Ishikawa (cell line): ENCODE measurements at regions not wholly inside any gene's neighbourhood (a gene's known extent, or its start where the extent isn't known, plus 50 kb on each side); places are given as distances from the start of the nearest gene placed in this dataset.

Experiments used
- CEBPB ChIP-seq: IDR thresholded peaks from 2 replicates; pipeline ENCODE4 v1.6.1; 2012
- CREB1 ChIP-seq: IDR thresholded peaks from 2 replicates; pipeline ENCODE4 v1.6.1; 2012; ENCODE audit warnings: low read depth
- EGR1 ChIP-seq: IDR thresholded peaks from 2 replicates; pipeline ENCODE4 v1.6.1; 2012
- EP300 ChIP-seq: IDR thresholded peaks from 2 replicates; pipeline ENCODE4 v1.6.1; 2012; ENCODE audit warnings: borderline replicate concordance
- FOXM1 ChIP-seq: IDR thresholded peaks from 2 replicates; pipeline ENCODE4 v1.6.1; 2012; ENCODE audit warnings: low read depth, borderline replicate concordance
- MAX ChIP-seq: IDR thresholded peaks from 2 replicates; pipeline ENCODE4 v1.6.1; 2012
- NFIC ChIP-seq: IDR thresholded peaks from 2 replicates; pipeline ENCODE4 v1.6.1; 2012
- RAD21 ChIP-seq: IDR thresholded peaks from 2 replicates; pipeline ENCODE4 v1.6.1; 2012; ENCODE audit warnings: low read depth
- REST ChIP-seq: IDR thresholded peaks from 2 replicates; pipeline ENCODE4 v1.6.1; 2012; ENCODE audit warnings: low read depth, mild to moderate bottlenecking
- TAF1 ChIP-seq: IDR thresholded peaks from 2 replicates; pipeline ENCODE4 v1.6.1; 2012; ENCODE audit warnings: low read depth, mild to moderate bottlenecking
- TCF12 ChIP-seq: IDR thresholded peaks from 2 replicates; pipeline ENCODE4 v1.6.1; 2012; ENCODE audit warnings: low read depth
- TEAD4 ChIP-seq: IDR thresholded peaks from 2 replicates; pipeline ENCODE4 v1.6.1; 2012
- USF1 ChIP-seq: IDR thresholded peaks from 2 replicates; pipeline ENCODE4 v1.6.1; 2012
- YY1 ChIP-seq: IDR thresholded peaks from 2 replicates; pipeline ENCODE4 v1.6.1; 2012; ENCODE audit warnings: low read depth
- ZBTB7A ChIP-seq: IDR thresholded peaks from 2 replicates; pipeline ENCODE4 v1.6.1; 2012; ENCODE audit warnings: low read depth

GRCh38 chr9:31174681-31175080 lies 1209.8 kb upstream of the ACO1 start:
- TF ChIP-seq CEBPB (no peak), TEAD4 (no peak), CREB1 (no peak), EP300 (no peak), REST (no peak), TCF12 (no peak), EGR1 (no peak), ZBTB7A (no peak)

- TF ChIP-seq ZBTB7A (no peak), TEAD4 (no peak), YY1 (no peak), CEBPB (no peak)
These were observed 1200.6 kb upstream of the ACO1 start for GRCh38 chr9:31183866-31184265.

- no peak for TF ChIP-seq RAD21
- TF ChIP-seq CREB1 = no peak
- TF ChIP-seq CEBPB = no peak
- no peak for TF ChIP-seq EGR1
- TF ChIP-seq TEAD4 = no peak
- TF ChIP-seq NFIC = no peak
- no peak for TF ChIP-seq USF1
- TF ChIP-seq ZBTB7A = no peak
- no peak for TF ChIP-seq EP300
- no peak for TF ChIP-seq TAF1
These were observed 1198.6 kb upstream of the ACO1 start for GRCh38 chr9:31185831-31186230.

GRCh38 chr9:31188496-31188895 lies 1195.9 kb upstream of the ACO1 start:
- TF ChIP-seq ZBTB7A (no peak), RAD21 (no peak), CREB1 (no peak), YY1 (no peak), EGR1 (no peak)

GRCh38 chr9:31210978-31211570 lies 1173.4 kb upstream of the ACO1 start:
- no peak for TF ChIP-seq ZBTB7A
- no peak for TF ChIP-seq TEAD4
- TF ChIP-seq MAX = no peak
- no peak for TF ChIP-seq YY1
- no peak for TF ChIP-seq CEBPB
- no peak for TF ChIP-seq CREB1
- TF ChIP-seq REST = no peak

- TF ChIP-seq FOXM1 (no peak), NFIC (no peak), EGR1 (no peak), MAX (no peak), ZBTB7A (no peak), TAF1 (no peak), TCF12 (no peak), EP300 (no peak), REST (no peak), USF1 (no peak), YY1 (no peak), RAD21 (no peak), CREB1 (no peak), TEAD4 (no peak)
These were observed 1152.0 kb upstream of the ACO1 start for GRCh38 chr9:31232485-31232884.
